Skeletal muscle satellite cell (primary cell): ENCODE measurements at regions not wholly inside any gene's neighbourhood (a gene's known extent, or its start where the extent isn't known, plus 50 kb on each side); places are given as distances from the start of the nearest gene placed in this dataset.
"Not testable (repeated sequence)": the region's sequence is repeated elsewhere in the genome, so short reads cannot be mapped to it uniquely, and the experiment has no call there.

ENCODE experiments used
- H3K27me3 ChIP-seq: 2 replicates; pipeline ENCODE4 v1.7.0; 2013; ENCODE audit warnings: low read length; ENCODE audit not compliant: control insufficient read depth, insufficient read depth
- H3K36me3 ChIP-seq: 2 replicates; pipeline ENCODE4 v1.7.0; 2013; ENCODE audit warnings: mild to moderate bottlenecking, control low read depth, low read length; ENCODE audit not compliant: insufficient read depth
- H3K4me1 ChIP-seq: 2 replicates; pipeline ENCODE4 v1.7.0; 2013; ENCODE audit warnings: low read length; ENCODE audit not compliant: control insufficient read depth, insufficient read depth
- H3K4me2 ChIP-seq: 2 replicates; pipeline ENCODE4 v1.7.0; 2013; ENCODE audit warnings: mild to moderate bottlenecking, low read length
- H3K4me3 ChIP-seq: 2 replicates; pipeline ENCODE4 v1.7.0; 2013; ENCODE audit warnings: low read length
- H3K9ac ChIP-seq: 2 replicates; pipeline ENCODE4 v1.7.0; 2013; ENCODE audit warnings: mild to moderate bottlenecking, low read depth, low read length, moderate library complexity
- H3K9me3 ChIP-seq: replicated peaks from 2 replicates; pipeline ENCODE4 v1.7.0; 2013; ENCODE audit warnings: mild to moderate bottlenecking, control low read depth, low read length

DNA sequence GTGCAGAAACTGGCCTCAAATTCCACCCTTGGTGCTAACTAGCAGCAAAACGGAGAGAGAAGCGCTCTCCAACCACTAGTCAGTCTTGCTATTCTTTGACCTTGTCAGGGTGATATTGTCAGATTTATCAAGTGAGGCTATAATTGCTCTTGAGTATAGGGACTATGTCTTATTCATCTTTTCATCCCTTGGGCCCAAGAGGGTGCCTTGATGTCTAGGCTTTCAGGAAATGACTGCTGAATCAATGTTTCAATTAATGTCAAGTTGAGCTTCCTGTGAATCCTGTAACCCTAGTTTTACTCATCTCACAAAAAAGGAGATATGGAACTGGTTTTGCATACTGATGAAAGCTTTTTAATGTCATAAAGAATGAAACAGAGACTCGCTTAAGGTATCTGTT, 701.3 kb downstream of the EDEM1 start:
- Histone ChIP-seq H3K9ac (no peak overlapping the region), H3K36me3 (no peaks in the 10 kb centered on the region), H3K4me2 (no peak overlapping the region)

DNA sequence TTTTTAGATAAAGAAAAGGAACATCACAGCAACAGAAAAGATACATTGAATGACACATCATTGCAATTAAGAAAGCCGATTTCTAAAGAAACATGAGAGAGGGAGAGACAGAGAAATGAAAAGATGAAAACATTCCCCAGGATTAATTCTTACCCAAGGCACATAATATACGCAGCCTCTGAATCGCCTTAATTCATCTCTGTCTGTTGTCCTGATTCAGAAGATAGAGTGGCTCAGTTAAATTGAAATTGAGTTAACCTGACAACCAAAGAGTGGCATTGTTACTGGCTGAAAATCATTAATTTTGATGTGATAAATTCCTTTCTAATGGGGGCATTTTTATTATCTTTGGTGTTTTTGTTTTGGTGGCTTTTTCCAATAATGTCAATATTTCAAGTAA, 701.9 kb downstream of the EDEM1 start:
- H3K4me3 ChIP-seq, result no peak overlapping the region
- no peaks in the 10 kb centered on the region for H3K36me3 ChIP-seq
- peaks cover 4% of the 10 kb centered on the region for H3K9me3 ChIP-seq
- no peaks in the 10 kb centered on the region for H3K27me3 ChIP-seq
- no peaks in the 10 kb centered on the region for H3K4me1 ChIP-seq
- no peak overlapping the region for H3K4me2 ChIP-seq
- no peak overlapping the region for H3K9ac ChIP-seq

More for the DNA sequence above, 701.3 kb downstream of the EDEM1 start:
- no peaks in the 10 kb centered on the region for H3K27me3 ChIP-seq
- no peak overlapping the region for H3K4me3 ChIP-seq
- H3K4me1 ChIP-seq, result no peaks in the 10 kb centered on the region
- peaks cover 4% of the 10 kb centered on the region for H3K9me3 ChIP-seq

DNA sequence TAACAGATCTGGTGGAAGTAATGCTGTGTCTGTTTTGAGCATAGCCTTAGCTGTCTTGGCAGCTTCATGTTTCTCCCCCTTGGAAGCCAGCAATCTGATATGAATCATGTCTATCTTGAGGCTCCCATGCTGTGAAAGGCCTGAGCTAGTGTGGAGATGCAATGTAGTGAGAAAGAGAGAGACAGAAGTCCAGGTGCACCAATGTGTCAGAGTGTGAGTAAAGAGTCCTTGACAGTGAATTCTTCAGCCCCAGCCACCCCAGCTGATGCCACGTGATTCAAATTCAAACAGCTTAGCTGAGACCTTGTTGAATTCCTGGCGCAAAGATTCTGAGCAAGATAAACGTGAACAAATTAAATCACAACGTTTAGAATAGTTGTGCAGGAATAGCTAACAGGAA, 704.2 kb downstream of the EDEM1 start:
- no peak overlapping the region for H3K4me2 ChIP-seq
- H3K4me3 ChIP-seq, result no peak overlapping the region
- H3K27me3 ChIP-seq, result no peaks in the 10 kb centered on the region
- H3K9ac ChIP-seq, result no peak overlapping the region
- no peaks in the 10 kb centered on the region for H3K4me1 ChIP-seq
- H3K36me3 ChIP-seq, result no peaks in the 10 kb centered on the region
- H3K9me3 ChIP-seq, result peaks cover 4% of the 10 kb centered on the region

DNA sequence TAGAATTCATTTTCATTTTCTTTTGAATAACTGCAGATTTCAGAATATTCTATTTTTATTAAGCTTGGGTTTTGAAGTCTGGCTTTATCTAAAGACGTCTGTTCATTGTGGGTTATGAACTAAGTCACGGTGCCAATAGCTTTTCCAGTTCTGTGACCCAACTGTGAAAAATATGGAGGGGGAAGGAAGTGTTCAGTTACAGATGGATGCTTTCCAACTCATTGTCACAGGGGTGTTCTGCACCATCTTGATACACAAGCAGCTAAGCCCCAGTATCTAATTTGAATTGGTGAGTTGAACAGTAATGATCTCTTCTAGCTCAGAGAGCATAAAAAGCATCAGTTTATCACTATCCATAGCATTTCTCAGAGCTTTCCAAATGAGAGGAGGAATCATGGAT, 710.6 kb downstream of the EDEM1 start:
- Histone ChIP-seq H3K4me2 (no peak overlapping the region), H3K4me1 (no peaks in the 10 kb centered on the region), H3K36me3 (no peaks in the 10 kb centered on the region), H3K9ac (no peak overlapping the region), H3K27me3 (no peaks in the 10 kb centered on the region), H3K9me3 (peaks cover 6% of the 10 kb centered on the region), H3K4me3 (no peak overlapping the region)

DNA sequence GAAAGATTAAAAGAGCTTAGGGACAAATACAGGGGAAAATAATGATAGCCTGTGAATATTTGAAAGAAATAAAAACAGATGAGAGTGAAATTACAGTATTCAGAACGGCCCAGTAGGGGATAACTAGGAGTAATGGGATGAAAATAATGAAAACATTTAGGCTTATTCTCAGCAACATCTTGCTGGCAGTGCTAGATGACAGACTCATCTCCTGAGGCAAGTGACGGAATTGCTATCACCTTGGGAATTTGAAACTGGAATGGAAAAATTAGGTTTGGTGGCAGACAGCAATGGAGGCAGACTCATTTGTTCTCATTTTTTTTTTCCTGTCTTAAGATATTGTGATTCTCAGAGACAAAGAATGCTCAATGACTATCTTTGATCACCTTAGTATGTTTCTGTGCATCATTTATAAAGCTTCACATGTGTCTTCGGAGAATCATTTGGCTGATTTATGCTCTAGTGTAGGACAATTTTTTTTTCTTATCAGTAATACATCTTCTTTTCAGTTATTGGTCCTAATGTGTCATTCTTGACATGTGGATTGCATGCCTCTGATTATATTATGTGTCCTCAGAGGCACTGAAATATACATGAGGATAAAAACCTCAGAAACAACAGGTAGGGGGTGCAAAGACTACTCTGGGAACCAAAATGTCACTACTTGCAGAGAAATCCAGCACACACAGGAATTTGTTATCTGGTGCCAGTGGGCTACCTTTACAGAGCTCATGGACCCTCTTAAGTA, 711.7 kb downstream of the EDEM1 start:
- H3K36me3 ChIP-seq, result no peaks in the 10 kb centered on the region
- no peak overlapping the region for H3K9ac ChIP-seq
- peaks cover 9% of the 10 kb centered on the region for H3K9me3 ChIP-seq
- H3K27me3 ChIP-seq, result no peaks in the 10 kb centered on the region
- H3K4me2 ChIP-seq, result no peak overlapping the region
- H3K4me1 ChIP-seq, result no peaks in the 10 kb centered on the region
- H3K4me3 ChIP-seq, result no peak overlapping the region

DNA sequence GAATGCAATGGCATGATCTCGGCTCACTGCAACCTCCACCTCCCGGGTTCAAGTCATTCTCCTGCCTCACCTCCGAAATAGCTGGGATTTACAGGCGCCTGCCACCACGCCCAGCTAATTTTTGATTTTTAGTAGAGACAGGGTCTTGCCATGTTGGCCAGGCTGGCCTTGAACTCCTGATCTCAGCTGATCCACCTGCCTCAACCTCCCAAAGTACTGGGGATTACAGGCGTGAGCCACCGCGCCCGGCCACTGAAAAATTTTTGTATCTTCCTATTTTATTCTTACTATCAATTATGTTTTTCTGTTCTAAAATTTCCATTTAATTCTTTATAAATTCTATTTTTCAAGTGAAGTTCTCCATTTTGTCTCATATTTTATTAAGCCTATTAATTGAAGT, 730.4 kb downstream of the EDEM1 start:
- H3K27me3 ChIP-seq, result no peaks in the 10 kb centered on the region
- H3K9me3 ChIP-seq, result no peaks in the 10 kb centered on the region
- H3K4me2 ChIP-seq, result no peak overlapping the region
- no peak overlapping the region for H3K9ac ChIP-seq
- H3K36me3 ChIP-seq, result no peaks in the 10 kb centered on the region
- H3K4me3 ChIP-seq, result no peak overlapping the region
- H3K4me1 ChIP-seq, result no peaks in the 10 kb centered on the region

DNA sequence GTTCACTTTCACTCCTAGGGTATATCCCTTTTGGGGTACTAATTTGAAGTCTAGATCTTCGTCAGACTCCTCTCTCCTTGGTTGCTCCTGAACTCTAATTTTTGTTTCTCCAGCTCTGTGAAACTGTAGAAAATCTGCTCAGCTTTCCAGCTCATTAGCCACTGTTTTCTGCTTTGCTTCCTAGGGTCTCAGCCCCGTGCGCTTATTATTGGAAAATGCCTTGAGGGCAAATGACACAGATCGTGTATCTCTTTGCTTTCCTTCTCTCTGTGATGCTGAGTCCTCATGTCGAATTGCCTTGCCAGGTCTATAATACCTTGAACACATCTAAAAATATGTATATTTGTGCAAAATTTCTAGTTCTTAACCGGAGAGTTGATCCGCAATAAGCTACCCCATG, 731.1 kb downstream of the EDEM1 start:
- Histone ChIP-seq H3K36me3 (no peaks in the 10 kb centered on the region), H3K4me2 (no peak overlapping the region), H3K4me3 (no peak overlapping the region), H3K4me1 (no peaks in the 10 kb centered on the region), H3K27me3 (no peaks in the 10 kb centered on the region), H3K9ac (no peak overlapping the region), H3K9me3 (no peaks in the 10 kb centered on the region)

DNA sequence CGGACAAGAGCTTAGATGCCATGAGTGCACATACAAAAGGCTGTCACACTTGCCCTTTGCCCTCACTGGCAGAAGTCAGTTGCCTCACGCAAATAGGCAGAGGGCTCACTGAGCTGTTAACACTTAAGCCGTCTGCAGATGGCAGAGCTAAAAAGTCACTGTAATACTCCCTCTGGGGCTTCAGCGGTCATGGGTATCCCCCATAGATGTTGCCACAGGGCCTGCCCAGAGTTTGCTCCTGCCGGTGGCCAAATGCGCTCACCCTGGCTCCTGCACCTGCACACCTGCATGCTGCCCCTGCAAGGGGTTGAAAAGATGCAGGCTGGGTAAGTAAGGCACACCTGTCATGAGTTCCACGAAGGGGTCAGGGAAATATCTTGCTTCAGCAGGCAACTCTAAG, 741.5 kb downstream of the EDEM1 start:
- Histone ChIP-seq H3K9me3 (no peaks in the 10 kb centered on the region), H3K4me2 (no peak overlapping the region), H3K4me1 (no peaks in the 10 kb centered on the region), H3K36me3 (no peaks in the 10 kb centered on the region), H3K9ac (no peak overlapping the region), H3K4me3 (no peak overlapping the region), H3K27me3 (no peaks in the 10 kb centered on the region)

DNA sequence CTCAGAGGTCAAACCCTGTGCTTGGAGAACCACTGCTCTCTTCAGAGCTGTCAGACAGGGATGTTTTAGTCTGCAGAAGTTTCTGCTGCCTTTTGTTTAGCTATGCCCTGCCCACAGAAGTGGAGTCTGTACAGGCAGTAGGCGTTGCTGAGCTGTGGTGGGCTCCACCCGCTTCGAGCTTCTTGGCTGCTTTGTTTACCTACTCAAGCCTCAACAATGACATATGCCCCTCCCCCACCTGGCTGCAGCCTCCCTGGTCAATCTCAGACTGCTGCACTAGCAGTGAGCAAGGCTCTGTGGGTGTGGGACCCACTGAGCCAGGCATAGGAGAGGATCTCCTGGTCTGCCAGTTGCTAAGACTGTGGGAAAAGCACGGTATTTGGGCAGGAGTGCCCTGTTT, 756.6 kb downstream of the EDEM1 start:
- not testable (repeated sequence) for H3K27me3 ChIP-seq, H3K4me2 ChIP-seq, H3K36me3 ChIP-seq, H3K4me1 ChIP-seq, H3K4me3 ChIP-seq, H3K9ac ChIP-seq, H3K9me3 ChIP-seq

DNA sequence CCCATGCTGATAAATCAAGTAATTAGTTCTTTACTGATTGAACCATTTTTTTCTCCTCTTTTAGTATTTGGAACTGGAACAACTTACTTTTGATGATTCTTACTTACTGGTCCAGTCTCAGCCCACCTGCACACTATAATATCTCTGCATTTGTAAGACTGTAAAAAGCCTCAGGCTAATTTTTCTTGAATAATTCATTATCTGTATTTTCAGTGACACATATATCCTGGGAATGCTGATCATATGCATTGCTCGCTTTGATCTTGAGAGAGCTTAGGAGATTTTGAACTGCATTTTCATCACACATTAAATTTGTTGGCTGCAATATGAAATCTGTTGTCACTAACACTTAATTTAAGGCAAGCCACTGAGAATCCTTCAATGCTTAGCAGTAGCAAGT, 760.6 kb downstream of the EDEM1 start:
- Histone ChIP-seq H3K4me3 (no peak overlapping the region), H3K27me3 (no peaks in the 10 kb centered on the region), H3K4me1 (no peaks in the 10 kb centered on the region), H3K4me2 (no peak overlapping the region), H3K36me3 (no peaks in the 10 kb centered on the region), H3K9me3 (no peaks in the 10 kb centered on the region), H3K9ac (no peak overlapping the region)

DNA sequence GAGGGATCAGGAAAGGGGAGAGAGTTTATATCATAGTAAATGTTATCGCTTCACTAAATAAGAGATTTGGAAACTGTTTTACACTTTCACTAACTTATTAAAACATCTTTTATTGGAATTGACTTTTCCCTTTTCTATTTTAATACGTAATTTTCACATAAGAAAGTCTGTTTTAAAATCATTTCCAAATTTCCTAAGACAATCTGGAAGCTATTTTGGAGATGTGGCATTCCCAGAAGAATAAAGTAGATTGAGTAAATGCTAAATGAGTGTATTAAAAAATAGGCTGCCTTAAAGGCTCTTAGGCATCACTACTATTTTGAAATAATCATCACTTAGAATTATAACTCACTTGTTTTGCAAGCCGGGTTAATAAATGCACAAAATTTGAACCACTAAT, 763.5 kb downstream of the EDEM1 start:
- Histone ChIP-seq H3K27me3 (no peaks in the 10 kb centered on the region), H3K4me2 (no peak overlapping the region), H3K36me3 (no peaks in the 10 kb centered on the region), H3K9ac (no peak overlapping the region), H3K4me1 (no peaks in the 10 kb centered on the region), H3K4me3 (no peak overlapping the region), H3K9me3 (no peaks in the 10 kb centered on the region)

DNA sequence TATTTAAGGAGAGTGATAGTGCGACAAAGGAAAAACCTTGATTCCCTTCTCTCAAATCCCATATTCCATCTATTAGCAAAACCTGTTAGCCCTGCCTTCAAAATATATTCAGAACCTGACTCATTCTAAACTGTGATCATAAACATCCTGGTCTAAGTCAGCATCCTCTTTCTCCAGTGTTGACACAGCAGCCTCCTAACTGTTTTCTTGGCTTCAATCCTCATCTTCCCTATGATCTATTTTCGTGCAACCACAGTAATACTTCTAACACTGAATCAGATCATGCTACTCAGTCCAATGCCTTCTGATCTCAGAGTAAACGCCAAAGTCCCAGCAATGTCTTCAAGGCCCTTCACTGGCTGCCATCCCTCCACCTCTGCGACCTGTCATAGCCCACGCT, 785.1 kb downstream of the EDEM1 start:
- Histone ChIP-seq H3K4me3 (no peak overlapping the region), H3K9ac (no peak overlapping the region), H3K9me3 (peaks cover 11% of the 10 kb centered on the region), H3K36me3 (no peaks in the 10 kb centered on the region), H3K4me2 (no peak overlapping the region), H3K4me1 (no peaks in the 10 kb centered on the region), H3K27me3 (no peaks in the 10 kb centered on the region)
